Myocyte (in vitro differentiated cells): ENCODE measurements at regions not wholly inside any gene's neighbourhood (a gene's known extent, or its start where the extent isn't known, plus 50 kb on each side); places are given as distances from the start of the nearest gene placed in this dataset.

Experiments
- DNase-seq: peaks from one replicate; pipeline ENCODE4 v3.0.0-alpha.2; 2012; ENCODE audit warnings: low read depth

DNA sequence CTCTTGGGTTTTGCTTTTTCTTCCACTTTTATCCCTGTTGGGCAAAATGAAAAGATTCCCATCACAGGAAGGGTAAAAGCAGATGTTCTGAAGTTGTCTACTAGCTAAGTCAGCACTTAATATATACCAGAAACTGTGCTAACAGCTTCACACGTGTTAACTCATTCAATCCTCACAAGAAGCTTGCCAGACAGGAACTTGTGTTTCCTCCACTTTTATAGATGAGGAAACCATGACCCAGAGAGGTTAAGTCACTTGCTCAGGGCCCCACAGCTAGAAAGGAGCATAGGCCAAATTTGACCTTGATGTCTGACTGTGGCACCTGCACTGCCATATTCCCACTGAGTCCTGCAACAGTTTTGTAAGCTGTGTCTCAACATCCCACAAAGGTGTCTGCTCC is 76.8 kb upstream of the EPC2 start:
- DNase-seq, result no peak

DNA sequence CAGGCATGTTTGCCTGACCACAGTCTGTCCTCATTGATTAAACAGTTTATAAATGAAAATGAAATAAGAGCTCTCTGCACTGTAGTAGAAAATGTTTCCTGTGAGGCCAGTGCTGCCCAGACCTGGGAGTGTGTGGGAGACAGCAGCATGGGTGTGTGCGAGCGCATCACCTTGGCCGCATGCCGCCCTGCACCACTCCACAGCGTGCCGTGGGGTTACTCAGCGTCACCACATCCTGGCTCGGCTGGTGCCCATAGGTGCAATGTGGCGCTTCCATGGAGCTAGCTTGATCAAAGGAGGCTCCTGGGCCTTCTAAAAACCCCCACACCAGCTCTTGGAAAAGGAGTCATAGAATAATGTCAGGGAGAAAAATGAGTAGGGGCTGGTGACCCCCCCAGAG is 76.0 kb upstream of the EPC2 start:
- no peak for DNase-seq

DNA sequence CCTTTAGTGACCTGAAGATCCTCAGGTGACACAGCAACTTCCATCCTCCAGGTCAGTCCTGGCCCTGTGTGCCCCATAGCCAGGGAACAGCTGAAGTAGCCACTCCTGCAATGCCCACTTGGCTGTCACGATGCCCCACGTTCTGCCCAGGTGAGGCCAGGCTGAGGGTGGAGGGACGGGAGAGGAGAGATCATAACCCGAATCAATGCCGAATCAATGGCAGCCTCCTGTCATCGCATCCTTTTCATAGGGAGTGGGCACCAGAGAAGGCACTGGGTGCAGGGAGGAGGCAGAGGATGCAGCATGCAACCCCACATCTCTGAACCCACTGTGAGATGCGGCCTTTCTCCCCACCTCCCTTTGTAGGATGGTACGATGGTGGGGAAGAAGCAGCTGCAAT is 75.3 kb upstream of the EPC2 start:
- DNase-seq, result no peak

DNA sequence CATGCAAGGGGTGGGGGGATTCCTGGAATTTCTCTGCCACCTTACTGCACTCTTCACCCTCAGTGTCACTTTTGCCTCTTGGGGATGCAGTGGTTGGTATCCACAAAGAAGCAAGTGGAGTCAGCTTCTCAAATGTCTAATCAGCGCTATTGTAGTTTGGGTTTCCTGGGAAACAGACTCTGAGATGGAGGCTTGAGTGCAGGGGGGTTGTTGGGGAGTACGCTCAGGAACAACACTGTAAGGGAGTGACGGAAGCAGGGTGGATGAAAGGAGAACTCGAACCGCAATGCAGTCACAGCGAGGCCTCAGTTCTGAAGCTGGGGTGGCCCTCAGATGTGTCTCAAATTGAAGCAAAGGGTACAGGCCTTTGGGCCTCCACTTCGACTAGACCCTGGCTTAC is 73.6 kb upstream of the EPC2 start:
- no peak for DNase-seq

DNA sequence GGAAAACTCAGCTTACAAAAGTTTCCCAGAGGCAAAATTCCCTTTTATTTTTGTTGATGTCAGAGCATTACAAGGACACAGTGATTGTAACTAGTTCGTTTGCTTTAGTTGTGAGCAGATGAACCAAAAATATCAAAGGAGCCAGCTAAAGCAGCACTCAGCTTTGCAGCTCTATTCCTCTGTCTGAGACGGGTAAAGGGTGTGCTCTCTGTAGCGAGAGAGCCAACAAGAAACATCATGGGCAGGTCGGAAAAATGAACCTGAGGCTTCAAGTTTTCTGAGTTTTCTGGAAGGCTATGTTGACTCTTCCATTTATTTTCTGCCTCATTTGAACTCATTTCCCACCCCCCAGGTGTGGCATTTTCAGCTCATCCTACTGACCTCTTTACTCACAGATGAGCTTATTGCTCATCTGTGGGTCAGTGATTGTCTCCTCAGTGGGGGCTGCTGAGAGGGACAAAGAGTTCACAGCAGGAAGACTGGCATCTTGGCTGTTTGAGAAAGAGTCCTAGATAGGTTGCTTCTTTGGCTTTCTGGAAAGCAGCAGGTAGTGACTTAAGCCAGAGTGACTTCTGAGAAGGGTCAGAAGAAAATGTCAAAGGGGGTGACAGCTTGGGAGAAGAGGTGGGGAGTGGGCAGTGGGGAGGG is 66.6 kb upstream of the EPC2 start:
- DNase-seq, result no peak

DNA sequence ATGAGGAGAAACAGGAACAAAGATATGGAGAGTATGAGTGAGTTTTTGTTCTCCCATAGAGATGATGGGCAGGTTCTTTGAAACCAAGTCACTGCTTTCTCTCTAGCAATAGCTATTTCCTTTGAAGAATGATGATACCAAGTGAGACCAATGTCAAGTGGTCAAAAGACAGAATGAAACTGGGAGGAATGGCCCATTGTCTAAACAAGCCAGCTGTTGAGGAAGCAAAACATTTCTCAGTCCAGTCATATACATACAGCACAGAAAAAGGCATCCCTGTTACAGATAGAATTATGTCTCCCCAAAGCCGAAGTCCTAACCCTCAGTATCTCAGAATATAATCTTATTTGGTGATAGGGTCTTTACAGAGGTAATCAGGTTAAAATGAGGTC is 66.1 kb upstream of the EPC2 start:
- DNase-seq, result no peak

DNA sequence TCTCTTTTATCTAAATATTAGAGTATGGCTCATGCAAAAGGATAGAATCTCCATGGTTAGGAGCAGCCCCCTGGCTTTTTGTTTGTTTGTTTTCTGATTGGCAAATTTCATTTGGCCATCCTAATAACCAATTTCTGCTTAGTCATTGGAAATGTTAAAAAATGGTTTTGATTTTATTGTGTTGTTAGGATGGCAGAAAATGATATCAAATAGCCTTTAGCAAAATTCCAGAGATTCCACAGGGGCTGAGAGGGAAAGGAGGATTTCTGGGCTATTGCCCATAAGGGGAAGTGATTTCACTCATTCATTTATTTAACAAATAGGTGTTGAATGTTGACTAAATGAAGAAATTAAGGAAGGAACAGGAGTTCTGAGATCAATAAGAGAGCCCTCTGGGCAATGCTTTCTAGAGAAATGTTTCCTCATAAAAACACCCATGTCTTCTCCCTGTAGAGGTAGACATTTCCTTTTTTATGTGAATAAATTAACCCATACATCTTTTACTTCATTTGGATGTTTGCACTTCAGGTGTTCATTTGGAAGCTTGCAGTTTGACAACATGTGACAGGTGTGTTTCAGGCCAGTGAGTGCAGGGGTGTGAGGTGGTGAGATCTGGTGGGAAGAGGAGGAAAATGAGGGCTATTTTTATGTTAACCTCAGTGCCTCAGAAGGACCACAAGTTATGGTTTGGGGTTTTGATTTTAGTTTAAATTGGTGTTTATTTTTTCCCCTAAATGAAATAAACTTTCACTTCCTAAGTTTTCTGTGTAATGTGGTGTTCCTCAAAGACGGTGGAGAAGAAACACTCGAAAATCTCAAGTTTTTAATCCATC is 61.7 kb upstream of the EPC2 start:
- peak; percentile 36 for DNase-seq

DNA sequence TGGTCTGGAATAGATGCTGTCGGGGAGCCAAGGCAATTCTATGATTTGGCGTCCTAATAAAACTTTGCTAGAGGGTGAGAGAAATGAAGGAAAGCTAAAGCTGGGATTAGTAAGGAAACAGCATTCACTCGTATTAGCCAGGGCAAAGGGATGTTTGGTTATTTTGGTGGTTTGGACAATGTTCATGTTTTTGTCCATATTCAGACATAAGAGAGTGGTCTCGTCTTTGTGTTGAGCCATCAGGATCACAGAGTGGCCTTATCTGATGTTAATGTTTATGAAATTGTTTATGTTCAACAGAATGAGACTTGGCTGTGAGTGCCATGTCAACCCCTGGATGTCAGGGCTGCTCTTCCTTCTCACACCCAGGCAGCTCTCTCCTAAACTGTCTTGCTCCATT is 58.9 kb upstream of the EPC2 start:
- DNase-seq, result no peak

DNA sequence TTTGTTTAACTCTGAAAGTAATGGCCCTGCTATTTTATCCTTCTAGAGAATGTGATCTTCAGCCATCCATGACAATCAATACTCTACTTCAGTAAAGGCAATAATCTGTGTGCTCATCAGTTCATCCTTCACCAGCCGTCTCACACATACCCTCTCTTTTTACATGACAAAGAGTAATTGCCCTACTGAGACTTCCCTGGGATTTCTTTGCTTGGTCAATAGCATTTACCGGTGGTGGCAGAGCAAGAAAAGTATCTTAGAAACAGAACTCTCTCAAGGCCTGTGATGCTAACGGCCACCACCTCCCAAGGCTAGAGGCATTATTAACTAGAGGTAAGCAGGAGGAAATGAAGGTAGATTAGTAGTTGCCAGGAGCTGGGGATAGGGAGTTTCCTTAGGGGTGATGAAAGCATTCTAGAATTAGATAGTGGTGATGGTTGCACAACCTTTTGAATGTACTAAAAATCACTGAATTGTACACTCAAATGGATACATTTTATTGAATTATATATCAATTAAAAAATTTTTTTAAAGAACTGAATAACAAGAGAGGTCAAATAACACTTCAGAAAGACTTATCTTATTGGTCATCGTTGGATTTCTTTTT is 57.9 kb upstream of the EPC2 start:
- no peak for DNase-seq

DNA sequence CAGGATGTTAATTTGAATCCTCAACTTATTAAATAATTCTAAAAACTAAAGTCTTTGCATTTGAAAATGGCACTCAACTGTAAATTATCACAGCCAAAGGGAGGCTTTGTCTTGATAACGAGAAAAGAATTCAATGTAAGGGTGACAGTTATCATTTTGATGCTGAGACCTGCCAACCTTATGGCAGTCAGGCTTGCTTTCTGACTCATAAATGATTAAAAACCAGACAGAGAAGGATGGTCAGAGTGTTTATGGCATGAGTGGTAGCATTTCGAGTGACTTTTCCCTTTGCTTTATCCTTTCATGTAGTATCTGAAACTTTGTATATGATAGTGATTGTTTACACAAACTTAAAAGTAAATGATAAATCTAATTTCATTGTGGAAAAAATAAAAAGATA is 53.9 kb upstream of the EPC2 start:
- no peak for DNase-seq

DNA sequence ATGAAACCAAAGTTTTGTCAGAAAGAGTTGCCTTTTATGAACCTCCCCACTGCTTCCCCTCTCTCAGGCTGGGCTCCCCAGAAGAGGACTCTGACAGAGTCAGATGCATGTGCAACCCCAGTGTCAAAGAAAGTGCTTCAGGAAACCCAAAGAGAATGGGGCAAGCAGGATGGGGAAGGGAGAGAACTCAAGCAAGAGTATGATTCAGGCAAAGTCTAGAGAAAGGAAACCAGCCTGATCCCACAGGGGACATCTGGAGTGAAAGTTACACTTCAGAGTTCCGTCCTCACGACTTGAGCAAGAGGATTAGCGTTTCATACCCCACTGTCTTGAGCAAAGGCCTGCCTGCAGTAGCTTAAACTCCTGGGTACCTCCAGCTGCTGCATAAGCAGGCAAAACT is 51.8 kb upstream of the EPC2 start:
- DNase-seq, result no peak

DNA sequence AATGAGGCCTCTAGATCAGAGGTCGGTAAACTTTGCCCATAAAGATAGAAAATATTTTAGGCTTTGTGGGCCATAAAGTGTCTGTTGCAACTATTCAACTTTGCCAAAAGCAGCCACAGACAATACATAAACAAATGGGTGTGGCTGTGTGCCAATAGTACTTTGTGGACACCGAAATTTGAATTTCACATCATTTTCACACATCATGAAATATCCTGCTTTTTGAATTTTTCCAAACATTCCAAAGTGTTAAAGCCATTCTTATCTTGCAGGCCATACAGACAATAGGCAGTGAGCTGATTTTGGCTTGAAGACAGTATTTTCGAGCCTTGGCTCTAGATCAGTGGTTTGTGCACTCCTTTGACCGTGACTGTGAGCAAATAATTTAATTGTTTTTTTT is 51.1 kb upstream of the EPC2 start:
- DNase-seq, result no peak

DNA sequence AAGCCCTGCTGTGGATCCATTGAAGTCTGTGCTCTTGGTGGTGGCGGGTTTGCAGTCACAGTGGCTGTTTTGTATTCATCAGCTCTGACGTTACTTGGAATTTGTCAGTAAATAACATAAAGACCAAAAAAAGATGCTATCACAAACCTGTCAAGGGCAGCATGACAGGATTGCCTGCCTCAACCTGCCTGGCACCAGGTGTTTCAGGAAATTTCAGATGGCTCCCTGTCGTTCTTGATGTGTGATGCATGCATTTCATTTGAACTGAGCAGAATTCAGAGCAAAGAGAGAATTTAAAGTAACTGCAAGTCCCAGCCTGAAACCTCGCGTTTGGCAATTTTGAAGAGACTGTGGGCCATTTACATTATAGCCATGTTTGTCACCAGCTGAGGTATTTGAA is 50.3 kb upstream of the EPC2 start:
- DNase-seq, result no peak
